ENCODE measurements at regions not wholly inside any gene's neighbourhood (a gene's known extent, or its start where the extent isn't known, plus 50 kb on each side); places are given as distances from the start of the nearest gene placed in this dataset.

DNA sequence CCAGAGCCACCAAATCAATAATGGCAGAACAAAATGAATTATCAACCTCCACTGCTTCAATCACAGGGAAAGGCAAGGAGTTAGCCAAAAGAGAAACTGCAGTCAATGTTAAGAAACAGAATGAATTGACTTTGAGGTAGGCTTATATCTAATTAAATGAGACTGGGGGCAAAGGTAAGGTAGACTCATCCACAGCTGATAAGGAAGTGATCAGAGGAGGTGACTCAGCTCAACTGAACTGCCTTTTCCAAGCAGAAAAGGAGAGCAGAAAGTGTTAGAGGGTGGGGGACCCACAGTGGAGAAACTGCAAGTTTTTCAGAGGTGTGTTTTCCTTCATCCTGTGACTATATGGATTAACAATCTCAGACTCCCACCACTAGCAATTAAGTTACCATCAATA is 345.8 kb upstream of the PPARGC1A start:
- DNase-seq (ENCODE audit: low read depth): peak; percentile 22

DNA sequence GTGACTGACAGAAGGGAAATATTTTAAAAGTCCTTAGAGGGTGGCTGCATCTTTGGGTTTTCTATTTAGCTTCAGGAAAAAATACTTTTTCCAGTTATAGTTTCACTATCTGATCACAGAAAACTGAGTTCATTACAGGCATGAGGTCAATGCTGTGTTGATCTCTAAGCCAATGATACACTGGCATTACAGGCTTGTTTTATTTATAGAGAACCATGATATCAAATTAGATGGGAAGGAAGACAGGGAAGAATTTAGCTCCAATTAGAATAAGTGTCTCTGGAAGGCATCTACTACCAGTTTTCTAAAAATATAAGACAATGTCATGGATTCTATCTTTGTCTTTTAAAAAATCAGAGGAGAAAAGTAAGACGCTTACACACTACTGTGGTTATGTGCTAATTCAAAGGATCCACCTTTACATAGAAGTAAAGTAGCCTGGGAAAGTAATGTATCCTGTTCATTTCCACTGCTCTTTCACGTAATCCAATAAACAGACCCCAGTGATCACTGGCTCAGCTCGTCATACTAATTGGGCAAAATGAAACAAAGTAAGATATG is 344.5 kb upstream of the PPARGC1A start:
- TF ChIP-seq, protein P1, sequence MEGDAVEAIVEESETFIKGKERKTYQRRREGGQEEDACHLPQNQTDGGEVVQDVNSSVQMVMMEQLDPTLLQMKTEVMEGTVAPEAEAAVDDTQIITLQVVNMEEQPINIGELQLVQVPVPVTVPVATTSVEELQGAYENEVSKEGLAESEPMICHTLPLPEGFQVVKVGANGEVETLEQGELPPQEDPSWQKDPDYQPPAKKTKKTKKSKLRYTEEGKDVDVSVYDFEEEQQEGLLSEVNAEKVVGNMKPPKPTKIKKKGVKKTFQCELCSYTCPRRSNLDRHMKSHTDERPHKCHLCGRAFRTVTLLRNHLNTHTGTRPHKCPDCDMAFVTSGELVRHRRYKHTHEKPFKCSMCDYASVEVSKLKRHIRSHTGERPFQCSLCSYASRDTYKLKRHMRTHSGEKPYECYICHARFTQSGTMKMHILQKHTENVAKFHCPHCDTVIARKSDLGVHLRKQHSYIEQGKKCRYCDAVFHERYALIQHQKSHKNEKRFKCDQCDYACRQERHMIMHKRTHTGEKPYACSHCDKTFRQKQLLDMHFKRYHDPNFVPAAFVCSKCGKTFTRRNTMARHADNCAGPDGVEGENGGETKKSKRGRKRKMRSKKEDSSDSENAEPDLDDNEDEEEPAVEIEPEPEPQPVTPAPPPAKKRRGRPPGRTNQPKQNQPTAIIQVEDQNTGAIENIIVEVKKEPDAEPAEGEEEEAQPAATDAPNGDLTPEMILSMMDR (IDR thresholded peaks at IDR 0.05; ENCODE audit: insufficient read depth, low read depth, low read length, missing control alignments): no peak
- no peak for DNase-seq (ENCODE audit: low read depth)
- no peak overlapping the region for H3K4me3 ChIP-seq (ENCODE audit: low read length)

More for the DNA sequence above, 345.8 kb upstream of the PPARGC1A start:
- no peak overlapping the region for H3K4me3 ChIP-seq (ENCODE audit: low read length)
- TF ChIP-seq, protein P1 (IDR thresholded peaks at IDR 0.05; ENCODE audit: insufficient read depth, low read depth, low read length, missing control alignments): no peak

DNA sequence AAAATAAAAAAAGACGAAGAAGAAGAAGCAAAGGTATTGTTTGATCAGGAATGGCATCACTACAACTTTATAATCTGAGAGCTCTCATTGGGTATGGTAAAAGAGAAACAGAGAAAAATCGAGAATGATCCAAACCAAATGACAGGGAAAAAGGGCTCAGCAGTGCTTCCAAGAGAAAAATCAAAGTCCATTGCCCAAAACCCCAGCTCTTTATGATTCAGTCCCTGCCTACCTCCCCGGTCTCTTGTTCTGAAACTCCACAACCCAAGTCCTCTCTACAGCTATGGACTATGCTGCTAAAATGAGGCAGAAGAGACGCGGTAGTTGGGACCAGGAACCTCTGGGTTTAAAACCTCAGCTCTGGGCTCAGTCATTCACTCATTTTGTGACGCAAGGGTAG is 341.1 kb upstream of the PPARGC1A start:
- TF ChIP-seq, protein P1 (IDR thresholded peaks at IDR 0.05; ENCODE audit: insufficient read depth, low read depth, low read length, missing control alignments): no peak
- DNase-seq (ENCODE audit: low read depth): no peak

DNA sequence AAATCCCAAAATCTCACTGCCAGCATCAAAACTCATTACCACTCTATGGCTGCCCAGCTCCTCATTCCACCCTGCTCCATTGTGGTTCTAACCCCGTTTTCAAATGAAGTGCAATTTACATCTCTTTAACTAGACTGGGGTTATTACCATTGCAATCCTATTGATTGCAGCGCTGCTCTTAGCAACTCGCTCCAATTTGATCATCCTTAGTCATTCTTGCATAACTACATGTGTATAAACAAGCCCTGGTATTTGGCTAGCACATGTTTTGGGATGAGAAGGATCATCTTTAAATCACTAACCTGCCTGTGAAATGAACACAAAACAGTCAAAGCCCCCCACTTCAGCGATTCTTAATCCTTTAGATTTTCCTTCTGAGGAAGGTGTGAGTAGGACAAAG is 340.1 kb upstream of the PPARGC1A start:
- DNase-seq (ENCODE audit: low read depth): peak; percentile 86
- H3K4me3 ChIP-seq (ENCODE audit: low read length): no peak overlapping the region
- TF ChIP-seq, protein P1 (IDR thresholded peaks at IDR 0.05; ENCODE audit: insufficient read depth, low read depth, low read length, missing control alignments): no peak

More for the DNA sequence above, 341.1 kb upstream of the PPARGC1A start:
- H3K4me3 ChIP-seq (ENCODE audit: low read length): no peak overlapping the region

DNA sequence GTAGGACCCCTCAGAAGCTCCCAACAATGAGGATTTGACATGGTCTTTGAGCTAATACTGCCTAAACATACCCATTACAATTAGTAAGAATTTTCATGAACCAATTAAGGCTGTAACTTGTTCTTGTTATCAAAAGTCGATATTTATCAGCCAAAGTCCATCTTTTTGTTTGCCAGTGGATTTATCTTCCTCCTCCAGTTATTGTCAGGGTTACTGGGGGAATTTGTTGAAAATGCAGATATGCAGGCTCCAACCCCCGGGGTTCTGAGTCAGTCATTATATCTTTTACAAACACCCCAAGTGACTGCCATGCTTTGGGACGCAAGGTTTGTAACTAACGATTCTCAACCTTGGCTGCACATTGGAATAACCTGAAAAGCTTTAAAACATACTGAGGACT is 338.8 kb upstream of the PPARGC1A start:
- TF ChIP-seq, protein P1 (IDR thresholded peaks at IDR 0.05; ENCODE audit: insufficient read depth, low read depth, low read length, missing control alignments): no peak
- H3K4me3 ChIP-seq (ENCODE audit: low read length): no peak overlapping the region
- no peak for DNase-seq (ENCODE audit: low read depth)

DNA sequence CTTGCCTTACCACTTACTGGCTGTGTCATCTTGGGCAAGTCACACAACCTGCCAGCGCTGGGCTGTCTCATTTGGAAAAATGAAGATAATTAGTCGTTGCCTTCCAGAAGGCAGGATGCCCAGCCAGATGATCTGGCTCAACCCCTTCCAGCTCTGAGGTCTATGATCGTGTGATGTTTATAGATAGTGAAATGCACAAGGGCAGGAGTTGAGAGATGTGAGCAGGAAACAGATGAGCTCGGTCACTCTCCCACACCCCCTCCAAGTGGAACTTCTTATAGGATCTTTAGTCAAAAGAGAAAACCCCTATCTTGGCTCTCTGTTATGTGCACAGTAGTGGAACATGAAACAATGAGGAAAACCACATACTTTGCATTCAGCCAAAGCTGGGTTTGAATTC is 336.8 kb upstream of the PPARGC1A start:
- no peak for DNase-seq (ENCODE audit: low read depth)
- H3K4me3 ChIP-seq (ENCODE audit: low read length): no peak overlapping the region
- TF ChIP-seq, protein P1 (IDR thresholded peaks at IDR 0.05; ENCODE audit: insufficient read depth, low read depth, low read length, missing control alignments): no peak

DNA sequence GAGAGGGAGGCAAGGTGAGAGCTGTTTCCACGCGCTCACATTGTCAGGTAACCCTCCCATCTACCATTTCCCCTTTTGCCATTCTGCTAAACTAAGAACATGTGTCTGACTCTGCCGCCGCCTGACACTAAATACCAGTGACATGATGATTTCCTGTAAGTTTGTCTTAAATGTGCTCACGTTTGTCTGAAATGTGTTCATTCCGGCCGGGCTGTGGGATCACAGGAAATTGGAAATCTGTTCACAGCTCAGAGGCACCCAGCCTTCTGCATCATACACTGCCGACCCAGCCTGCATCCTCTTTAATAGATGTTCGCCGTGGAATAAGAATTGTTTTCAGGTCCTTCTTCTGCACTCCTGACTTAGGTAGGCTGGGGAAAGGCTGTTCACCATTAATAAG is 336.2 kb upstream of the PPARGC1A start:
- TF ChIP-seq, protein P1 (IDR thresholded peaks at IDR 0.05; ENCODE audit: insufficient read depth, low read depth, low read length, missing control alignments): no peak
- H3K4me3 ChIP-seq (ENCODE audit: low read length): no peak overlapping the region
- DNase-seq (ENCODE audit: low read depth): peak; percentile 25
